KOPT-K1 (cell line): ENCODE measurements at regions not wholly inside any gene's neighbourhood (a gene's known extent, or its start where the extent isn't known, plus 50 kb on each side); places are given as distances from the start of the nearest gene placed in this dataset.
"Not testable (repeated sequence)": the region's sequence is repeated elsewhere in the genome, so short reads cannot be mapped to it uniquely, and the experiment has no call there.

ENCODE experiments used
- H3K27ac ChIP-seq: fragments of 200-600 bp; sonication (generic); 2 replicates; pipeline ENCODE4 v1.5.1; 2016; ENCODE audit warnings: antibody characterized with exemption, mild to moderate bottlenecking, low read depth, low read length; ENCODE audit not compliant: poor library complexity, severe bottlenecking
- H3K36me3 ChIP-seq: fragments of 200-600 bp; sonication (generic); 2 replicates; pipeline ENCODE4 v1.5.1; 2017; ENCODE audit warnings: antibody characterized with exemption, mild to moderate bottlenecking, low read length, moderate library complexity; ENCODE audit not compliant: insufficient read depth
- H3K9me3 ChIP-seq: fragments of 200-600 bp; sonication (generic); 2 replicates; pipeline ENCODE4 v1.5.1; 2017; ENCODE audit warnings: antibody characterized with exemption, low read length, mild to moderate bottlenecking; ENCODE audit not compliant: insufficient read depth, poor library complexity, severe bottlenecking

DNA sequence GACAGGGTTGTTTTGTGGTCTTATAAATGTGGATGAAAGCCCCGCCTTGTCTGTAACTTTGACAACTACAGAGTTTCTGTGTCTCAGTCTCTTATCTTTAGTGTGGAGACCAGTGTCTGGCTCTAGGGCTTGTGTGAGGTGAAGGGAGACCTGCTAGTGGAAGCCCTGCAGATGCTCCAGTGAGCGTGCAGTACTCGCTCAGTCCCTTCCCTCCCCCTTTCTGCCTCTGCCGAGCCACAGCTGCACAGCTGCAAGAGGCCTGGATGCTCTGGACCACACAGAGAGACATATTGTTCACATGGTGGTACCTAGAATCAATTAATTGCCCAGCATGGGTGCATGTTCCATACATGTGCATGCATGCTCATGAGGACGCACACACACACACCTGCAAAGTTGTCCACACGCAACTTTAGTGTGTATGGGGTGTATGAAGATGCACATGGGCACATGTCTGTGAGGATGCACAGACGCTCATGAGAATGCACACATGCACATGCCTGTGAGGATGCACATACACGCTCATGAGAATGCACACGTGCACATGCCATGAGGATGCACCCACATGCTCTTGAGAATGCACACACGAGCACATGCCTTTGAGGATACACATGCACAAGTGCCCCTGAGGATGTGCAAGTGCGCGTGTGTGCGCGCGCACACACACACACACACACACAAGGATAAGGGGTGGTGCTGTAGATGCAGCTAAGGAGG is 282.1 kb upstream of the HS6ST1 start:
- no peaks in the 10 kb centered on the region for H3K36me3 ChIP-seq
- H3K9me3 ChIP-seq, result no peaks in the 10 kb centered on the region
- H3K27ac ChIP-seq, result no peak overlapping the region

DNA sequence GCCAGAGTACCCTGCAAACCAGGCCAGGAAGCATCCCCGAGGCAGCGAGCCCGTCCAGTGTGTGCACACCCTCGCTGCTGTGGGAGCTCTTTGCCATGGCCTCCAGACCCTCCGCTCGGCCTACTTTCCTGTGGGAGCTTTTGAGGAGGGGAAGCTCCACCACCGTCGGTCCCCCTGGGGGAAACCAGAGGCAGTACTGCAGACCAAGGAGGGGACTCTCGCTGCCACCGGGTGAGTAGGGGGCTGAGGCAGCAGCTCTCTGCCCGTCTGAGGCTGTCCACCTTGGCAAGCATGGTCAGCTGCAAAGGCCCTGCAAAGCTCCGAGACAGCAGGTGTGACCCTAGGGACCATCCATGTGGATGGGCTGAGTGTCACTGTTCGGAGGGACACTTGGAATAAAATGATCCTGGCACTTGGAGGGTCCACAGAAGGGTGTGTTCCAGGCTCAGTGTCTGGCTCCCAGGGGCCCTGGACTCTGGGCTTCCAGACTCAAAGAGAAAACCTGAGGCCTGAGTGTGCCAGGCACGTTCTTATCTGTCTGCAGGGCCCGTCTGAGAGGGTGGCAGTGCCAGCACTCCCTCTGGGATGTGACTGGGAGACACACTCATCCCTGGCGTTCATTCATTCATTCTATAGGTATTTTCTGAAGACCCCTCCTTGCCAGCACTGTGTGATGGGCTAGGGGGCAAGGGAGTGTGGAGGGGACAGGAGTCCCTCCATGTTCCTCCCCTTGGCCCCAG is 282.8 kb upstream of the HS6ST1 start:
- no peak overlapping the region for H3K27ac ChIP-seq
- no peaks in the 10 kb centered on the region for H3K36me3 ChIP-seq
- H3K9me3 ChIP-seq, result no peaks in the 10 kb centered on the region

DNA sequence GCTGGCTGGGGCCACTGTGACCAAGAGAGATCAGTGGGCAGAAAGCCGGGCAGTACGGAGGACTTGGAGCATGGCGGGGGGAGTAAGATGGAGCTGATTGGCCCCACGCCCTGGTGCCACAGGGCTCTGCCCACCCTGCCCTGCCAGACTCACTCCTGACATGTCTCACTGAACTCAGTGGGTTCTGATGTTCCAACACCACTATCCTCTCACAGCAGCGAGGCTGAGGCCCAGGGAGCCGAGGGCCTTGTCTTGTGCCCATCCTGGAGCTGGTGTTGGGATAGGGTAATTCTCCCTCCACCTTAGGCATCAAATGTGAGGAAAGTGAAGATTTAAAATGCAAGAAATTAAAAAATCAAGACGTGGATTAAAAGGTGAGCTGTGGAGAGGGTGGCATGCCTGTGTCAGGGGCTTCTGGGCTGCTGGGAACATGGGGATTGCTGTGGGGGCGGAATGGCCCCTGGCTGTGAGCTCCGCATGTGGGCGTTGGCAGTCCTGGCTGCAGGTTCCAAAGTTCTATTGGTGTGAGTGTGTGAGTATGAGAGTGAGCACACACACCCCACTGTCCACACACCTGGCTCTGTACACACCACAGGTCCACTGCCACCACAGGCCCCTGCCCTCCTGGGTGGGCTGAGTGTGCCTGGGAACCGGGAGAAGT is 283.5 kb upstream of the HS6ST1 start:
- no peaks in the 10 kb centered on the region for H3K9me3 ChIP-seq
- no peaks in the 10 kb centered on the region for H3K36me3 ChIP-seq
- H3K27ac ChIP-seq, result no peak overlapping the region

DNA sequence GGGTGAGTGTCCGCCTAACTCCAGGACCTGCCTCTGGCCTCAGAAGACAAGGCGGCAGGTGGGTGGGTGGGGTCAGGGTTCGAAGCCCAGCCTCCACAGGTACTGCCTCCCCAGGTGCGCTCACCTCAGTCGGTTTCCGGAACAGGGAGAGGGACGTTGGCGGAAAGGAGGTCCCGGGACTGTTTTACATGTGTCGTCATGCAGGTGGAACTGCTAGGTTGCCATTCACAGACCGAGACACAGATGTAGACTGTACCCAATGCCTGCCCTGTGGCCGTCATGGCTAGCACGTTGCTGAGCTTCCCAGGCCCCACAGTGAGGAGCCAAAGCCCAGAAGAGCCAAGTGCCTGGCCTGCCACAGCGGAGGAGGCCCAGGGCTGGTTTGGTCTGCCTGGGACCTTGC is 284.0 kb upstream of the HS6ST1 start:
- Histone ChIP-seq H3K36me3 (no peaks in the 10 kb centered on the region), H3K27ac (no peak overlapping the region), H3K9me3 (no peaks in the 10 kb centered on the region)

DNA sequence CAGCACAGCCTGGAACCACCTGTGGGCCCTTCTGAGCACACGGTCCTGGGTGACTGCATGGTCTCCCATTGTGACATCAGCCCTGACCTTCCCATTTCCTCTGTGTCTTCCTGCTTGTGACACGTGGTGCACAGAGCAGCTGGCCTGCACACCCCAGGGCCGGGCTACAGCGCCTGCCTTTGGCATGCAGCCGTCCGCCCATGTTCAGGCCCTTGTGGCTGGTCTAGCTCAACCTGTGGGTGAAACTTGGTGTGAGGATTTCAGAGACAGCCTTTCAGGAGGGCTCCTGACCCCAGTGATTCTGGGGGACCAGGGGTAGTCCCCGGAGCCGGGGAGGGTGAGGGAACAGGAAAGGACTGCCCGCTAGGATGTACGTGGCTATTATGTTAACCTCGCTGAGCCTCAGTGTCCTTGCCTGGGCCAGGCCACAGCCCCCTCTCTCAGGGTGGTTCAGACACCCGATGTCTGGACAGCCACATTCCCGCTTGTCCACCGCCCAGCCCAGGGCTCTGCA is 284.8 kb upstream of the HS6ST1 start:
- Histone ChIP-seq H3K27ac (no peak overlapping the region), H3K36me3 (no peaks in the 10 kb centered on the region), H3K9me3 (no peaks in the 10 kb centered on the region)

DNA sequence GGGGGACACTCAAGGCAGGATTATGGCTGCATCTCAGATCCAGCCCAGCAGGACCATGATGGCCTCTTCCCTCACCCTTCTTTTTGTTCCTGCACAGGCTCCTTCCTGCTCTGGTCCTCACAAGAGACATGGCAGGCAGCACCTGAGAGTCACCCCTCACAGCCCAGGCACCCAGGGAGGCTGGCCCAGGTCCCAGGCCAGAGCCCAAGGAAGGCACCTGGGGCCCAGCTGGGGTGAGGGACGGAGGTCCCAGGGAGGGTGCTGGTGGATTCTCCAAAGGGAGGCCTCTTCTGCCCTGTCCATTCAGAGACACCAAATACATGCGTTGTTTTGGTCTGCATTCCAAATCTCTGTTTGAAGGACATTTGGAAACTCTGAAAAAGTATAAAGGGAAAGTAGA is 285.4 kb upstream of the HS6ST1 start:
- H3K36me3 ChIP-seq, result no peaks in the 10 kb centered on the region
- H3K27ac ChIP-seq, result no peak overlapping the region
- H3K9me3 ChIP-seq, result no peaks in the 10 kb centered on the region

DNA sequence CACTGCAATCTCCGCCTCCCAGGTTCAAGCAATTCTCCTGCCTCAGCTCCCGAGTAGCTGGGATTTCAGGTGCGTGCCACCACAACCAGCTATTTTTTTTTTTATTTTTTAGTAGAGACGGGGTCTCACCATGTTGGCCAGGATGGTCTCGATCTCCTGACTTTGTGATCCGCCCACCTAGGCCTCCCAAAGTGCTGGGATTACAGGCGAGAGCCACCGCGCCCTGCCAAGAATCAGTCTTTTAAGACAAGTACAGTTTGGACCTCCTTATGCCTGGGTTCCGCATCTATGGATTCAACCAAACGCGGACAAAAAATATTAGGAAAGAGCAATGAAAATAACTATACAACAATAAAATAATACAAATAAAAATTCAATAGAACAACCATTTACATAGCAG is 285.9 kb upstream of the HS6ST1 start:
- not testable (repeated sequence) for H3K36me3 ChIP-seq, H3K9me3 ChIP-seq

DNA sequence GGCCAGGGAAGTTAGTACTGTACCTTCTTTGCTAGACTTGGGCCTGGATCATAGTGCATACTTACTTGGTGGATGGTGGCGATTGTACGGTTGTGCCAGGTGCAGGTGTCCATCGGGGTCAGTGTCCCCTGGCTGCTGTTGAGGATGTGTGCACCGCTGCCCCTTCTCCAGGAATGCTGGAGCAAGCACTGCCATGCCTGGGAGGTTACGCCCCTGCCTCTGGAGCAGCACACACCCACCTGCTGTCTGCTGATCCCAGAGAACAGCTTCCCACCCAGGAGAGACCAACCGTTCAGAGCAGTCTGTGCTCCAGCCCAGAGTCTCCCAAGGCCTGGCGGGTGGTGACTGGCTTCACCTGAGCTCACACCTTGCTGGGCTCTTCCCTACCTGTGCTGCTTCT is 286.8 kb upstream of the HS6ST1 start:
- no peaks in the 10 kb centered on the region for H3K36me3 ChIP-seq
- no peaks in the 10 kb centered on the region for H3K9me3 ChIP-seq
- H3K27ac ChIP-seq, result no peak overlapping the region

More for the DNA sequence above, 285.9 kb upstream of the HS6ST1 start:
- H3K27ac ChIP-seq, result not testable (repeated sequence)

DNA sequence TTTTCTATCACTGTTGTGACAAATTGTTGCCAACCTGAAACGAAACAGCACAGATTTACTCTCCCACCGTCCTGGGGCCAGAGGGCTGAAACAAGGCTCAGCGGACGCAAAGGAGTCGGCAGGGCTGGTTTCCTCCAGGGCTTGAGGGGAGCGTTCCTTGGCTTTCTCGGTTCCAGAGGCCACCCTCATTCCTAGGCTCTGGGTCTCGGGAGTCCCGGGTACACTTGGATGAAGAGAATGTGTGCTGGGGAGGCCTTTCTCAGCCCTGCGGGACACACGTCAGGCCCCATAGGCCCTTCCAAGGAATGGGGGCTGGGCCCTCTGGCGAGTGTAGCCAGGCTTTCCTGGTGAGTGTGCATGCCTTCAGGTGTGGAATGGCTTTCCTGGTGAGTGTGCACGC is 287.3 kb upstream of the HS6ST1 start:
- H3K27ac ChIP-seq, result no peak overlapping the region
- H3K9me3 ChIP-seq, result no peaks in the 10 kb centered on the region
- no peaks in the 10 kb centered on the region for H3K36me3 ChIP-seq

DNA sequence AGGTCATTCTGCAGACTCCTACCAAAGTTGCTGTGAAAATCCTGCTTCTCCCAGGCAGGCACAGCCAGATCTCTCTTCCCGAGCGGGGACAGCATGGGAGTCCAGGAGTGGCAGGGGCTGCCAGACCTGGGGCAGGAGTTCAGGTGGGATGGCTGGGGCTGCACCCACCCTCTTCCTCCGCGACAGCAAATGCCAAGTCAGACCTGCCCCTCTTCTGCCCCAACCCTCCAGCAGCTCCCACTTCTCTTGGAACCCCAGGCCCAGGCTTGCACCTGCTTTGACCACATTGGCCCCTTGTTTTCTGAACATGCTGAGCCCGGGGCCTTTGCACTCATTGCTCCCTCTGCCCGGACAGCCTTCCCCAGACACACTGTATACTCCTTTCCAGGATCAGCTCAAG is 288.2 kb upstream of the HS6ST1 start:
- Histone ChIP-seq H3K27ac (no peak overlapping the region), H3K9me3 (no peaks in the 10 kb centered on the region), H3K36me3 (no peaks in the 10 kb centered on the region)

DNA sequence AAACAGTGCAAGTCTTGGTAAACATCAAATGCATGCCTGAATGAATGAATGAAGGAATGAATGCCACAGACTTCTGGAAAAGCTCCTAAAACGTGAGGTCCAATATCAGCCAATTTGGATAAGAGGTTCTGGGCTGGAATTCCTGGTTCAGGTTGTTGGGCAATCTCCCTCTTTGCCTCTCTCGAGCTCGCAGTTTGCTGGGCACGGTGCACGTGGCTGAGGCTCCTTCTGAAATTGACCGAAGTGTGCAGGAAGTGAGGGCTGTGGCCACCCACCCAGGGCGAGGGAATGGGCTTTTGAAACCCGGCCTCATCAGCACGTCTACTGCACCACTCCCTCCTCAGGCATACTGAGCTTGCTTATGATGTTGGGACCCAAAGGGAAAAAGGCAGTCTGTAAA is 288.8 kb upstream of the HS6ST1 start:
- Histone ChIP-seq H3K27ac (no peak overlapping the region), H3K36me3 (no peaks in the 10 kb centered on the region), H3K9me3 (no peaks in the 10 kb centered on the region)

DNA sequence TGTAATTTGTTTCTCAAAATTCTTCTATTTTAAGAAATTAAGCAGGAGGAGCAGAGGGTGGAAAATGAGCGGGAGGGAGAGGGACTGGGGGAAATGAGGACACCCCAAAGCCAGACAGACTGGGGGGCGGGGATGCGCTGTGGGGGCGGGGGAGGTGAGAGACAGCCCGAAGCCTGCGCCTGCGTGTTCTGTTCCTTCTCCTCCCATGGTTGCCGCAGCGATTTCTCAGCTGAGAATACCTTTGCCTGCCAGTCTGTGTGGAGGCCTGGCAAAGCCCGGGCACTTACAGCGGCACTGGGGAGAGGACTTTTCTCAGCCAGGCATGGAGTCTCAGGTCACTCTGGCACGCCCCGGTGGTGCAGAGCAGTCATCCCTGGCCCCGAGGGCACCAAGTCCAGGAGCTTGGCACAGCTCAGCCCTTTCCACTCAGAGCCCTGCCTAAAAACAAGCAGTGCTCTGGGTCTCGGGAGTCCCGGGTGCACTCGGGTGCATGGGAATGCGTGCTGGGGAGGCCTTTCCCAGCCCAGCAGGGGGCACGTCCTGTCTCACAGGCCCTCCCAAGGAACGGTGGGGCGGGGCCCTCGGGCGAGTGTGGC is 289.3 kb upstream of the HS6ST1 start:
- no peaks in the 10 kb centered on the region for H3K9me3 ChIP-seq

DNA sequence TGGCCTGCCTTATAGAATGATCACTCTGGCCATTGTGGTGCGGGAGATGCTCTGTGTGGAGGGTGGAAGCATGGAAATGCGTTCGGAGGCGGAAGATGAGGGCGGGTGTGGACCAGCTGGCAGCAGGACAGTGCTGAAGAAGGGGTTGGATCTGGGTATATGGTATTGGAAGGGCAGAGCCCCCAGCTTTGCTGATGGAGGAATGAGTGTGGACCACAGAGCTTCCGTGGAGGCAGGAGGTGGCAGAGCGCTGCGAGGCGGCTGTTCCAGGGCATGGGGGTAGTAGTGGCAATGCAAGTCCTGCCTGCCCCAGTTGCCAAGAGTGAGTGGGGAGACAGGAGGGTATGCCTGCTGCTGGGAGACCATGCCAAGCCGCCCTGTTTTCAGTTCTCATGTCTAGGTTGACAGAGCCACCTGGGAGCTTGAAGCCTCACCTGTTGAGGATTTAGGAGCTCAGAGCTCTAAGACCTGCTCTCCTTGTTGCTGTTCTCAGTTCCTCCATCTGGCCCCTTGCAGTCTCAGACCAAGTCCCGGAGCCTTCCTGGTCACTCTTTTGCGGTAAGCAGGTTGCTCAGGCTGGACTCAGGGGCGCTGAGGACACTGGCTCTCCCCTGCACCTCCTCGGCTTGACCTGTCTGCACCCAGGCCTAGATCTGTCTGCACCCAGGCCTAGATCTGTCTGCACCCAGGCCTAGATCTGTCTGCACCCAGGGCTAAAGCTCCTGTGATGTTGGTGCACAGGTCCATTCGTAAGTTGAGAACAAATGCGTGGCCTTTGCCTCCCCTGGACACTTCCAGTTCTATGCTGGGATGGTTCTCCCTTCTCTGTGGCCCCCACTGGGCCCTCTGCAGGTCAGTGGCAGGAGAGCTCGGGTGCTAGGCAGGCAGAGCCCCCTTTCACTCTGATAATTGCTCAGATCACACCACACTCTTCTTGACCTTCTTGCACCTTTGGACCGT is 290.5 kb upstream of the HS6ST1 start:
- Histone ChIP-seq H3K27ac (no peak overlapping the region), H3K36me3 (no peaks in the 10 kb centered on the region), H3K9me3 (no peaks in the 10 kb centered on the region)

More for the DNA sequence above, 289.3 kb upstream of the HS6ST1 start:
- H3K36me3 ChIP-seq, result no peaks in the 10 kb centered on the region
- H3K27ac ChIP-seq, result no peak overlapping the region

DNA sequence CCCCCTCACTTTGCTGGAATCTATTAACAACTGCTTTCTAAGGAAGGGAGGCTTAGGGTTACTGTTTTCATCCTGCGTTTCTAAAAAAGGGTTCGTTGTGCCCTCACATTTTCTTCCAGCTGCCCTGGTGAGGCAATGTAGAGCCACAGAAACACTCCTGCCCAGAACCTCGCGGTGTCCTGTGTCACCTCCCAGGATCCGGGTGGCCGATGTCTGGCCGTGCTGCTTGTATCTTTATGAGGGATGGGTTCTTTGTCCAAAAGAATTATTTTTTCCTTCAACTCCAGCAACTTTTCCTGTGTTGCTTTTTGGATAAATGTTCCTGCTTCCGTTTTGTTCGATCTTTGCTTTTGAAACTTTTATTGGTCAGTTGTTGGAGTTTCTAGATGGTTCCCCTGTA is 291.8 kb upstream of the HS6ST1 start:
- H3K9me3 ChIP-seq, result no peaks in the 10 kb centered on the region
- H3K27ac ChIP-seq, result no peak overlapping the region
- H3K36me3 ChIP-seq, result no peaks in the 10 kb centered on the region
